ENCODE measurements at regions not wholly inside any gene's neighbourhood (a gene's known extent, or its start where the extent isn't known, plus 50 kb on each side); places are given as distances from the start of the nearest gene placed in this dataset.

DNA sequence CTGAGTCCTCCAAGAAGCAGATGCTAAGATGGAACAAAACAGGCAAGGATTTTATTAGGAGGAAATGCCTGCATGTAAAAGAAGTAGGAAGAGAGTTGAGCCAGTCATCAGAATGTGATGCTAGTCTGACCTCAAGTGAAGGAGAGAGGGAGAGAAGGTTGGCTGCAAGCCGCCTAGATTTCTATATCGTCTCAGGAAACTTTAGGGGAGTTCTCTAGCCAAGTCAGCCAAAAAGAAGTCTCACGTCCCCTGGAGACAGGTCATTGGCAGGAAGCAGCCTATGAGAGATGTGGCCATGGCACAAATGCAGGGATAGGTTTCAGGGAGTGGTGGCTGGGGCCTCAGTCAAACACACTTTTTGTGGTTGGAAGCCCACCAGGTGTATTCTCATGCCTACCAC lies 378.0 kb downstream of the CD109 start:
- no peaks in the 10 kb centered on the region for H3K79me2 ChIP-seq (ENCODE audit: control insufficient read depth, insufficient read depth, low read length)
- intact Hi-C loops (cut with micrococcal nuclease), result no loop called here
- H3K36me3 ChIP-seq (replicated peaks in 1 of 2; ENCODE audit: control extremely low read depth in 1 of 2, control insufficient read depth in 1 of 2, extremely low read depth in 1 of 2, insufficient read depth in 2 of 2, low read length in 1 of 2), result no peaks in the 10 kb centered on the region
- no peaks in the 10 kb centered on the region for H4K20me1 ChIP-seq (ENCODE audit: control insufficient read depth, insufficient read depth, low read length, poor library complexity, severe bottlenecking)
- WGBS (ENCODE audit: insufficient coverage), result 49% methylated on average over 3 of the region's 3 CpGs
- H3K27ac ChIP-seq (ENCODE audit: low read length in 2 of 2), result no peak overlapping the region
- ATAC-seq (ENCODE audit: low read depth), result no peak
- POLR2A ChIA-PET, result no interaction called here
- no peak overlapping the region for H3K27ac Mint-ChIP-seq
- H3K4me1 ChIP-seq (ENCODE audit: control insufficient read depth in 2 of 2, insufficient read depth in 2 of 2, low read length in 2 of 2), result no peaks in the 10 kb centered on the region
- no peak for TF ChIP-seq EZH2 (IDR thresholded peaks at IDR 0.05; ENCODE audit: borderline replicate concordance, insufficient read depth, low read depth, low read length, poor library complexity, severe bottlenecking)
- TF ChIP-seq, protein P1, sequence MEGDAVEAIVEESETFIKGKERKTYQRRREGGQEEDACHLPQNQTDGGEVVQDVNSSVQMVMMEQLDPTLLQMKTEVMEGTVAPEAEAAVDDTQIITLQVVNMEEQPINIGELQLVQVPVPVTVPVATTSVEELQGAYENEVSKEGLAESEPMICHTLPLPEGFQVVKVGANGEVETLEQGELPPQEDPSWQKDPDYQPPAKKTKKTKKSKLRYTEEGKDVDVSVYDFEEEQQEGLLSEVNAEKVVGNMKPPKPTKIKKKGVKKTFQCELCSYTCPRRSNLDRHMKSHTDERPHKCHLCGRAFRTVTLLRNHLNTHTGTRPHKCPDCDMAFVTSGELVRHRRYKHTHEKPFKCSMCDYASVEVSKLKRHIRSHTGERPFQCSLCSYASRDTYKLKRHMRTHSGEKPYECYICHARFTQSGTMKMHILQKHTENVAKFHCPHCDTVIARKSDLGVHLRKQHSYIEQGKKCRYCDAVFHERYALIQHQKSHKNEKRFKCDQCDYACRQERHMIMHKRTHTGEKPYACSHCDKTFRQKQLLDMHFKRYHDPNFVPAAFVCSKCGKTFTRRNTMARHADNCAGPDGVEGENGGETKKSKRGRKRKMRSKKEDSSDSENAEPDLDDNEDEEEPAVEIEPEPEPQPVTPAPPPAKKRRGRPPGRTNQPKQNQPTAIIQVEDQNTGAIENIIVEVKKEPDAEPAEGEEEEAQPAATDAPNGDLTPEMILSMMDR (IDR thresholded peaks at IDR 0.05), result no peak
- H3K9me3 Mint-ChIP-seq (ENCODE audit: insufficient read depth), result no peaks in the 10 kb centered on the region
- no peak overlapping the region for H3K4me3 ChIP-seq (ENCODE audit: control extremely low read depth in 1 of 5, extremely low read depth in 1 of 5, insufficient read depth in 1 of 5, low read depth in 2 of 5, low read length in 4 of 5)
- no peak for DNase-seq
- no peak overlapping the region for H3K4me2 ChIP-seq (replicated peaks; ENCODE audit: low read depth, low read length, poor library complexity, severe bottlenecking)
- H2AFZ ChIP-seq (ENCODE audit: insufficient read depth, low read depth, low read length, poor library complexity, severe bottlenecking), result no peak overlapping the region
- no peaks in the 10 kb centered on the region for H3K27me3 Mint-ChIP-seq
- H3K9me3 ChIP-seq (ENCODE audit: control extremely low read depth in 1 of 3, control insufficient read depth in 2 of 3, insufficient read depth in 1 of 3, low read length in 2 of 3), result no peaks in the 10 kb centered on the region
- H3K27me3 ChIP-seq (replicated peaks in 1 of 4; ENCODE audit: control extremely low read depth in 1 of 4, control insufficient read depth in 3 of 4, insufficient read depth in 4 of 4, low read length in 3 of 4), result no peaks in the 10 kb centered on the region
- CTCF ChIA-PET, result no interaction called here
- no peak overlapping the region for H3K9ac ChIP-seq (ENCODE audit: low read length)
- H3K4me1 Mint-ChIP-seq, result no peaks in the 10 kb centered on the region
- no peak overlapping the region for H3K4me3 Mint-ChIP-seq

DNA sequence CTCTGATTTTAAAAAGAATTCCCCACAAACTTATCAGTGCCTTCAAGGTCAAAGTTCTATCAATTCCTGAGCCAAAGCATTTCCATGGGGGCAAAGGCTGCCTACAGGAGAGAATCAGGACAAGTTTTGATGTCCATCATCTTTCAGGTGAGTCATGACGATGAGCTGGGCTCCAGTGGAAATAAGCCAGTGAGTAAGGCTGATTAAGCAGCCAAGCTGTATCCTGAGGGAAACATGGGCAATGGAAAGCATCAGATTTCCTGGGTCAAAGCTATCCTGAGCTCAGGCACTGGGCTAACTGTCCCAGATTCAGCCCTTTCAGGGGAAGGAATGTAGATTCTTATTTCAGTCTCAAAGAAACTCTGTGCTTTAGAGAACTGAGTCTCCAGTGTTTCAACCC lies 377.4 kb downstream of the CD109 start:
- Histone ChIP-seq H3K27ac (ENCODE audit: low read length in 2 of 2) (no peak overlapping the region), H3K79me2 (ENCODE audit: control insufficient read depth, insufficient read depth, low read length) (no peaks in the 10 kb centered on the region), H3K27me3 (replicated peaks in 1 of 4; ENCODE audit: control extremely low read depth in 1 of 4, control insufficient read depth in 3 of 4, insufficient read depth in 4 of 4, low read length in 3 of 4) (no peaks in the 10 kb centered on the region), H3K36me3 (replicated peaks in 1 of 2; ENCODE audit: control extremely low read depth in 1 of 2, control insufficient read depth in 1 of 2, extremely low read depth in 1 of 2, insufficient read depth in 2 of 2, low read length in 1 of 2) (no peaks in the 10 kb centered on the region), H3K9ac (ENCODE audit: low read length) (no peak overlapping the region), H2AFZ (ENCODE audit: insufficient read depth, low read depth, low read length, poor library complexity, severe bottlenecking) (no peak overlapping the region), H4K20me1 (ENCODE audit: control insufficient read depth, insufficient read depth, low read length, poor library complexity, severe bottlenecking) (no peaks in the 10 kb centered on the region), H3K4me1 (ENCODE audit: control insufficient read depth in 2 of 2, insufficient read depth in 2 of 2, low read length in 2 of 2) (no peaks in the 10 kb centered on the region), H3K4me3 (ENCODE audit: control extremely low read depth in 1 of 5, extremely low read depth in 1 of 5, insufficient read depth in 1 of 5, low read depth in 2 of 5, low read length in 4 of 5) (no peak overlapping the region), H3K9me3 (ENCODE audit: control extremely low read depth in 1 of 3, control insufficient read depth in 2 of 3, insufficient read depth in 1 of 3, low read length in 2 of 3) (no peaks in the 10 kb centered on the region), H3K4me2 (replicated peaks; ENCODE audit: low read depth, low read length, poor library complexity, severe bottlenecking) (no peak overlapping the region)
- ATAC-seq (ENCODE audit: low read depth) (no peak), DNase-seq (no peak)
- H3K4me3 Mint-ChIP-seq, result no peak overlapping the region
- H3K4me1 Mint-ChIP-seq, result no peaks in the 10 kb centered on the region
- no peaks in the 10 kb centered on the region for H3K9me3 Mint-ChIP-seq (ENCODE audit: insufficient read depth)
- no peak overlapping the region for H3K27ac Mint-ChIP-seq
- WGBS (ENCODE audit: insufficient coverage), result 88% methylated on average over 1 of the region's 1 CpG
- CTCF ChIA-PET, result no interaction called here
- no peak for TF ChIP-seq EZH2 (IDR thresholded peaks at IDR 0.05; ENCODE audit: borderline replicate concordance, insufficient read depth, low read depth, low read length, poor library complexity, severe bottlenecking)
- TF ChIP-seq, protein P1 (IDR thresholded peaks at IDR 0.05), result no peak
- intact Hi-C loops (cut with micrococcal nuclease), result no loop called here
- POLR2A ChIA-PET, result no interaction called here
- H3K27me3 Mint-ChIP-seq, result no peaks in the 10 kb centered on the region
